GM21390 (cell line): ENCODE measurements at regions not wholly inside any gene's neighbourhood (a gene's known extent, or its start where the extent isn't known, plus 50 kb on each side); places are given as distances from the start of the nearest gene placed in this dataset.
A peak's percentile ranks its signal among the peaks of the same experiment; 100 is the strongest.

ENCODE experiments used
- ATAC-seq: cut with Tn5 transposase; IDR thresholded peaks from one replicate; pipeline ENCODE4 v1.9.1; 2021; ENCODE audit not compliant: unreplicated experiment

- peak; percentile 81 for ATAC-seq
Measured at GRCh38 chr1:193525917-193526710, 339.7 kb upstream of the B3GALT2 start.

GRCh38 chr1:193525411-193525810, 339.0 kb upstream of the B3GALT2 start:
- ATAC-seq, result no peak

- no peak for ATAC-seq
Measured at GRCh38 chr1:193524616-193525015, 338.2 kb upstream of the B3GALT2 start.

- ATAC-seq, result no peak
Measured at GRCh38 chr1:193524021-193524420, 337.6 kb upstream of the B3GALT2 start.

GRCh38 chr1:193520472-193520871, 334.1 kb upstream of the B3GALT2 start:
- ATAC-seq, result no peak

- ATAC-seq, result no peak
Measured at GRCh38 chr1:193519922-193520321, 333.5 kb upstream of the B3GALT2 start.

GRCh38 chr1:193516755-193517388, 330.5 kb upstream of the B3GALT2 start:
- ATAC-seq, result no peak

- no peak for ATAC-seq
Measured at GRCh38 chr1:193514397-193514796, 328.0 kb upstream of the B3GALT2 start.

- ATAC-seq, result no peak
Measured at GRCh38 chr1:193513032-193513431, 326.6 kb upstream of the B3GALT2 start.

- no peak for ATAC-seq
Measured at GRCh38 chr1:193504920-193505319, 318.5 kb upstream of the B3GALT2 start.

GRCh38 chr1:193498088-193498655, 311.8 kb upstream of the B3GALT2 start:
- ATAC-seq, result no peak

- no peak for ATAC-seq
Measured at GRCh38 chr1:193494368-193494767, 308.0 kb upstream of the B3GALT2 start.

- ATAC-seq, result no peak
Measured at GRCh38 chr1:193489191-193489590, 302.8 kb upstream of the B3GALT2 start.

- ATAC-seq, result no peak
Measured at GRCh38 chr1:193487722-193488121, 301.3 kb upstream of the B3GALT2 start.

- ATAC-seq, result peak; percentile 63
Measured at GRCh38 chr1:193486671-193487229, 300.3 kb upstream of the B3GALT2 start.

- no peak for ATAC-seq
Measured at GRCh38 chr1:193480755-193481154, 294.3 kb upstream of the B3GALT2 start.

GRCh38 chr1:193479187-193479586, 292.8 kb upstream of the B3GALT2 start:
- ATAC-seq, result peak; percentile 99

- ATAC-seq, result no peak
Measured at GRCh38 chr1:193476748-193477147, 290.3 kb upstream of the B3GALT2 start.

- no peak for ATAC-seq
Measured at GRCh38 chr1:193473932-193474331, 287.5 kb upstream of the B3GALT2 start.

GRCh38 chr1:193472838-193473398, 286.5 kb upstream of the B3GALT2 start:
- ATAC-seq, result no peak

- ATAC-seq, result no peak
Measured at GRCh38 chr1:193472430-193472829, 286.0 kb upstream of the B3GALT2 start.

- ATAC-seq, result no peak
Measured at GRCh38 chr1:193471981-193472380, 285.6 kb upstream of the B3GALT2 start.
